Calu3 (cell line): ENCODE measurements at regions not wholly inside any gene's neighbourhood (a gene's known extent, or its start where the extent isn't known, plus 50 kb on each side); places are given as distances from the start of the nearest gene placed in this dataset.

Experiments
- BruUV-seq: library from RNA; stranded (reverse); fragments of 400-500 nt; replicated peaks from 2 replicates; lab custom pipeline; 2021; lab: Mats Ljungman, UMichigan
- CTCF ChIA-PET: fragments of 300-600 bp; sonication (Branson Sonifier 250); formaldehyde crosslinking; loops from one replicate; lab custom pipeline; 2022; ENCODE audit warnings: antibody characterized with exemption; lab: Charles Lee
- DNase-seq: peaks from one replicate; pipeline ENCODE4 v3.0.0; 2022
- H3K27ac Mint-ChIP-seq: one replicate; pipeline ENCODE4 v1.8.0; 2022; ENCODE audit warnings: mixed read lengths; ENCODE audit not compliant: unreplicated experiment
- H3K27me3 Mint-ChIP-seq: one replicate; pipeline ENCODE4 v1.8.0; 2022; ENCODE audit warnings: mixed read lengths; ENCODE audit not compliant: unreplicated experiment
- H3K36me3 Mint-ChIP-seq: one replicate; pipeline ENCODE4 v1.8.0; 2022; ENCODE audit warnings: mild to moderate bottlenecking, moderate library complexity, mixed read lengths; ENCODE audit not compliant: insufficient read depth, unreplicated experiment
- H3K4me1 Mint-ChIP-seq: one replicate; pipeline ENCODE4 v1.8.0; 2022; ENCODE audit warnings: mild to moderate bottlenecking, low read depth, mixed read lengths; ENCODE audit not compliant: unreplicated experiment
- H3K4me3 Mint-ChIP-seq: one replicate; pipeline ENCODE4 v1.8.0; 2022; ENCODE audit warnings: mild to moderate bottlenecking, low read depth, moderate library complexity, mixed read lengths; ENCODE audit not compliant: unreplicated experiment
- H3K9me3 Mint-ChIP-seq: one replicate; pipeline ENCODE4 v1.8.0; 2022; ENCODE audit warnings: low read depth, mixed read lengths; ENCODE audit not compliant: unreplicated experiment
- intact Hi-C: fragments of 100-400 bp; cut with micrococcal nuclease; formaldehyde crosslinking; loops from one replicate; pipeline ENCODE4 v1.10.0; 2022; ENCODE audit not compliant: unreplicated experiment
- TF ChIP-seq, protein P1 (sequence below): fragments of 200-600 bp; IDR thresholded peaks from one replicate; pipeline ENCODE4 v1.8.0; 2022; ENCODE audit warnings: antibody characterized with exemption; ENCODE audit not compliant: unreplicated experiment

DNA sequence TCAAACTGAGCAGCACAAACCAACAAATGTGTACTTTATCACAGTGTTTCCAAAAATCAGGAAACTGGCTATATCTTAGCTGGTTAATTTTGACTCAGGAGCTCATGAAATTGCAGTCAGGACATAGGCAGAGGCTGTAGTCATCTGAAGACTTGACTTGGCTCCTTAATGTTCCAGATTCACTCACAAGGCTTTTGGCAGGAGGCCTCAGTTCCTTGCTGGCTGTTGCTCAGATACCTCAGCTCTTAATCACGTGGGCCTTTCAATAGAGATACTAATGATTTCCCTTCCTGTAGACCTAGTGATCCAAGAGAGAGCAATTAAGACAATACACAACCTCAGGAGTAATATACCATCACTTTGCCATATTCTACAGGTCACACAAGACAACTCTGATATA is 537.7 kb downstream of the BRINP3 start:
- BruUV-seq = no TSS peak
- Mint-ChIP-seq H3K27ac (no peak overlapping the region), H3K27me3 (no peaks in the 10 kb centered on the region), H3K4me3 (no peak overlapping the region), H3K9me3 (no peaks in the 10 kb centered on the region), H3K36me3 (no peaks in the 10 kb centered on the region), H3K4me1 (peaks cover 17% of the 10 kb centered on the region)
- CTCF ChIA-PET = no interaction called here
- intact Hi-C loops = no loop called here
- no peak for DNase-seq
- TF ChIP-seq, protein P1, sequence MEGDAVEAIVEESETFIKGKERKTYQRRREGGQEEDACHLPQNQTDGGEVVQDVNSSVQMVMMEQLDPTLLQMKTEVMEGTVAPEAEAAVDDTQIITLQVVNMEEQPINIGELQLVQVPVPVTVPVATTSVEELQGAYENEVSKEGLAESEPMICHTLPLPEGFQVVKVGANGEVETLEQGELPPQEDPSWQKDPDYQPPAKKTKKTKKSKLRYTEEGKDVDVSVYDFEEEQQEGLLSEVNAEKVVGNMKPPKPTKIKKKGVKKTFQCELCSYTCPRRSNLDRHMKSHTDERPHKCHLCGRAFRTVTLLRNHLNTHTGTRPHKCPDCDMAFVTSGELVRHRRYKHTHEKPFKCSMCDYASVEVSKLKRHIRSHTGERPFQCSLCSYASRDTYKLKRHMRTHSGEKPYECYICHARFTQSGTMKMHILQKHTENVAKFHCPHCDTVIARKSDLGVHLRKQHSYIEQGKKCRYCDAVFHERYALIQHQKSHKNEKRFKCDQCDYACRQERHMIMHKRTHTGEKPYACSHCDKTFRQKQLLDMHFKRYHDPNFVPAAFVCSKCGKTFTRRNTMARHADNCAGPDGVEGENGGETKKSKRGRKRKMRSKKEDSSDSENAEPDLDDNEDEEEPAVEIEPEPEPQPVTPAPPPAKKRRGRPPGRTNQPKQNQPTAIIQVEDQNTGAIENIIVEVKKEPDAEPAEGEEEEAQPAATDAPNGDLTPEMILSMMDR = no peak

DNA sequence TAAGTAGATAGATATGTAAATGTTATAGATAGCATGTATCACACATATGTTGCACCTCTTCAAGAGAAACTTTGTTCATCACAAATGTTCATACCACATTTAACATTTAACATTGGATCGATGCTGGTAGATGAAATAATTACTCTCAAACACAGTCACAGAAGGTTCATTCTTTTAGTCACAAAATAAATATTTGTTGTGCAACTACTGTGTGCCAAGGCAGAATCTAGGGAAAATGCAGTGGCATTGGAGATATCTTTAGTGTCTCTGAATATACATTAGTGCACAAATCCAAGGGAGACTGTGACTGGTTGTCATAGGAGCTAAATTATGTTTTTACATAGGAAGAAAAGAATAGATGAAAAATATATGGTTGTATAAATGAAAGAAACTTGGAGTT is 535.7 kb downstream of the BRINP3 start:
- H3K4me1 Mint-ChIP-seq = peaks cover 17% of the 10 kb centered on the region
- CTCF ChIA-PET = no interaction called here
- no peak overlapping the region for H3K4me3 Mint-ChIP-seq
- no peaks in the 10 kb centered on the region for H3K9me3 Mint-ChIP-seq
- intact Hi-C loops = no loop called here
- TF ChIP-seq, protein P1 = no peak
- H3K36me3 Mint-ChIP-seq = no peaks in the 10 kb centered on the region
- DNase-seq = no peak
- H3K27me3 Mint-ChIP-seq = no peaks in the 10 kb centered on the region
- no TSS peak for BruUV-seq
- peak overlapping the region; percentile 21 for H3K27ac Mint-ChIP-seq

DNA sequence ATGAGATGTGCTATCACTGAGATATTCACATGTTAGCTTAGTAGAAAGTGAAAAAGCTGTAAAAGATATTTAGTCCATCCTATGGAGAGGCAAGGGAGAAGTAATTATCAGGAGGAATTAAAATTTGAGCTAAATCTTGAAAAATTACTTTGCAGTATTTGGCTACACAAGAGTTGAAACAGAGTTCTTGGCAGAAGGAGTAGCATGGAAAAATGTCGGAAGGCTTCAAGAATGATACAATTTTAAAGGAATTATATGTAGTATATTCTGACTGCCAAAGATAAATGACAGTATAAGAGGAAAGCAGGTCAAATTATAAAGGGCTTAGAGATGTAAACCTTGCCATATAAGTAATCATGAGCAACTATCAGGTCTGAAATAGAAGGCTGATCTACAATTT is 518.9 kb downstream of the BRINP3 start:
- Mint-ChIP-seq H3K4me3 (no peak overlapping the region), H3K27me3 (no peaks in the 10 kb centered on the region), H3K9me3 (no peaks in the 10 kb centered on the region), H3K27ac (no peak overlapping the region), H3K36me3 (no peaks in the 10 kb centered on the region), H3K4me1 (no peaks in the 10 kb centered on the region)
- BruUV-seq = no TSS peak
- intact Hi-C loops = no loop called here
- no peak for DNase-seq
- CTCF ChIA-PET = no interaction called here
- TF ChIP-seq, protein P1 = no peak

DNA sequence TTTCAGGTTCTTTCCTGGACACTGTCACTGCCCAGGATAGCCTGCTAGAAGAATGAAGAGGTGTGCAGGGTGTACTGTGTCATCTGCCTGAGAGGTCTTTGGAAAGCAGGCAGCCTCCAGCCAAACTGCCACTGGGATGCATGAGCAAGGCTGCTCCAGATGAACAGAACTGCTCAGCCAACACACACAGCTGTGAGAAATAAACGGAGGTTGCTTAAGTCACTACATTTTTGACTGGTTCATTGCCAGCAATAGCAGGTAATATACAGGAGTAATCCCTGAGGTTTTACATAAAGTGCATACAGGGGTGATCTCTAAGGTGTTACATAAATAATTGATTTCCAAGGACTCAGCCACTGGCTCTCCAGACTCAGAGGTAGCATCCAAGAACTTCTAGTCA is 516.9 kb downstream of the BRINP3 start:
- H3K4me3 Mint-ChIP-seq = no peak overlapping the region
- no peaks in the 10 kb centered on the region for H3K9me3 Mint-ChIP-seq
- no peaks in the 10 kb centered on the region for H3K4me1 Mint-ChIP-seq
- TF ChIP-seq, protein P1 = no peak
- no peaks in the 10 kb centered on the region for H3K36me3 Mint-ChIP-seq
- intact Hi-C loops = no loop called here
- no peak overlapping the region for H3K27ac Mint-ChIP-seq
- CTCF ChIA-PET = interaction anchor here (1.8 kb wide), 1 partner anchor 10 kb away, joined by 5 read pairs; no protein-coding TSS in a partner anchor
- H3K27me3 Mint-ChIP-seq = no peaks in the 10 kb centered on the region
- no TSS peak for BruUV-seq
- no peak for DNase-seq
